Astrocyte (in vitro differentiated cells and primary cell): ENCODE measurements at regions not wholly inside any gene's neighbourhood (a gene's known extent, or its start where the extent isn't known, plus 50 kb on each side); places are given as distances from the start of the nearest gene placed in this dataset.

Source experiments
- DNase-seq: peaks from one replicate; pipeline ENCODE4 v3.0.0-alpha.2; 2010; ENCODE audit warnings: low read depth
- FAIRE-seq: peaks from 2 replicates; lab custom pipeline; 2011; peaks lifted over from hg19 to GRCh38; lab: Jason Lieb, UNC
- H2AFZ ChIP-seq: 2 replicates; pipeline ENCODE4 v1.6.0; 2012; ENCODE audit warnings: low read depth, low read length, inconsistent platforms
- H3K27ac ChIP-seq: 2 replicates; pipeline ENCODE4 v1.5.1; 2011; ENCODE audit warnings: low read depth, low read length, inconsistent platforms
- H3K27me3 ChIP-seq: 2 replicates; pipeline ENCODE4 v1.6.0; 2011; ENCODE audit warnings: low read length, inconsistent platforms; ENCODE audit not compliant: insufficient read depth
- H3K36me3 ChIP-seq: 2 replicates; pipeline ENCODE4 v1.5.1; 2011; ENCODE audit warnings: low read length, inconsistent platforms; ENCODE audit not compliant: insufficient read depth
- H3K4me1 ChIP-seq: 2 replicates; pipeline ENCODE4 v1.5.1; 2011; ENCODE audit warnings: low read length, inconsistent platforms; ENCODE audit not compliant: insufficient read depth
- H3K4me2 ChIP-seq: 2 replicates; pipeline ENCODE4 v1.6.0; 2012; ENCODE audit warnings: low read length, inconsistent platforms
- H3K4me3 ChIP-seq: 2 replicates; pipeline ENCODE4 v1.5.1; 2011; ENCODE audit warnings: low read depth, mild to moderate bottlenecking, low read length, inconsistent platforms; ENCODE audit not compliant: insufficient read depth
- H3K79me2 ChIP-seq: 2 replicates; pipeline ENCODE4 v1.6.0; 2012; ENCODE audit warnings: mild to moderate bottlenecking, low read length, inconsistent platforms; ENCODE audit not compliant: insufficient read depth
- H3K9ac ChIP-seq: 2 replicates; pipeline ENCODE4 v1.6.0; 2012; ENCODE audit warnings: mild to moderate bottlenecking, low read length, inconsistent platforms
- H3K9me3 ChIP-seq: 2 replicates; pipeline ENCODE4 v1.5.1; 2012; ENCODE audit warnings: low read depth, mild to moderate bottlenecking, low read length, inconsistent platforms; ENCODE audit not compliant: insufficient read depth
- H4K20me1 ChIP-seq: 2 replicates; pipeline ENCODE4 v1.6.0; 2012; ENCODE audit warnings: low read length, inconsistent platforms; ENCODE audit not compliant: insufficient read depth
- H3K27ac Mint-ChIP-seq: one replicate; pipeline ENCODE4 v1.8.0; 2021; ENCODE audit warnings: mild to moderate bottlenecking, mixed read lengths; ENCODE audit not compliant: unreplicated experiment
- H3K27me3 Mint-ChIP-seq: one replicate; pipeline ENCODE4 v1.8.0; 2021; ENCODE audit warnings: low read depth, mixed read lengths; ENCODE audit not compliant: unreplicated experiment
- H3K36me3 Mint-ChIP-seq: one replicate; pipeline ENCODE4 v1.8.0; 2021; ENCODE audit warnings: low read depth, mixed read lengths; ENCODE audit not compliant: unreplicated experiment
- H3K4me1 Mint-ChIP-seq: one replicate; pipeline ENCODE4 v1.8.0; 2021; ENCODE audit warnings: low read depth, mixed read lengths; ENCODE audit not compliant: unreplicated experiment
- H3K4me3 Mint-ChIP-seq: one replicate; pipeline ENCODE4 v1.8.0; 2021; ENCODE audit warnings: mild to moderate bottlenecking, moderate library complexity, mixed read lengths; ENCODE audit not compliant: unreplicated experiment
- H3K9me3 Mint-ChIP-seq: one replicate; pipeline ENCODE4 v1.8.0; 2021; ENCODE audit warnings: mild to moderate bottlenecking, mixed read lengths; ENCODE audit not compliant: unreplicated experiment
- EZH2 ChIP-seq: IDR thresholded peaks from 2 replicates; pipeline ENCODE4 v1.6.1; 2012; ENCODE audit warnings: mild to moderate bottlenecking, low read length, inconsistent platforms; ENCODE audit not compliant: insufficient read depth
- TF ChIP-seq, protein P1 (sequence below): IDR thresholded peaks from 2 replicates; pipeline ENCODE4 v1.5.1; 2011; ENCODE audit warnings: low read depth, mild to moderate bottlenecking, inconsistent platforms, low read length, moderate library complexity; ENCODE audit not compliant: insufficient read depth

DNA sequence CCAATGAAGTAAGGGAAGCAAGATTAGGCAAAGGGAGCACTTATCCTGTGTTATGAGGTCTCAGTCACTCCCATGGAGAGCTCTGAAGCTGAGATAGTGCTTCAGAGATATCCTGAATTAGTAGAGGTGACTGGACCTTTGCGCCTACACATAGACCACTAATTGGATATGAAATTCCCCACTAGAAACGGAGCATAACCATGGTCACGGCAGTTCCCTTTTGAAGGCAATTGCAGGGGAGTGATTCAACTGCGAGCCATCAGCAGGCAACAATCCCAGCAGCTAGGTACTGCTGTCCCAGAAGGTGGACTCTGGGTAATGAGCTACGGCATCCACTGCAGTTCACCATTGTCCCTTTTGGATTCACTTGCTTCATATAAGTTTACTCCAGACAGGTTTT, 267.7 kb upstream of the RASA1 start:
- H3K9ac ChIP-seq: no peak overlapping the region
- DNase-seq: no peak
- peak overlapping the region; percentile 47 for H3K27ac Mint-ChIP-seq
- H3K27me3 Mint-ChIP-seq: no peaks in the 10 kb centered on the region
- H3K4me3 Mint-ChIP-seq: no peak overlapping the region
- H3K36me3 ChIP-seq: no peaks in the 10 kb centered on the region
- FAIRE-seq: no peak
- peaks cover 5% of the 10 kb centered on the region for H3K9me3 Mint-ChIP-seq
- no peaks in the 10 kb centered on the region for H3K9me3 ChIP-seq
- H2AFZ ChIP-seq: no peak overlapping the region
- no peak overlapping the region for H3K4me3 ChIP-seq
- H3K36me3 Mint-ChIP-seq: peaks cover 3% of the 10 kb centered on the region
- no peaks in the 10 kb centered on the region for H3K4me1 ChIP-seq
- H3K4me1 Mint-ChIP-seq: peaks cover 19% of the 10 kb centered on the region
- H3K79me2 ChIP-seq: no peaks in the 10 kb centered on the region
- no peaks in the 10 kb centered on the region for H3K27me3 ChIP-seq
- no peak overlapping the region for H3K27ac ChIP-seq
- TF ChIP-seq, protein P1, sequence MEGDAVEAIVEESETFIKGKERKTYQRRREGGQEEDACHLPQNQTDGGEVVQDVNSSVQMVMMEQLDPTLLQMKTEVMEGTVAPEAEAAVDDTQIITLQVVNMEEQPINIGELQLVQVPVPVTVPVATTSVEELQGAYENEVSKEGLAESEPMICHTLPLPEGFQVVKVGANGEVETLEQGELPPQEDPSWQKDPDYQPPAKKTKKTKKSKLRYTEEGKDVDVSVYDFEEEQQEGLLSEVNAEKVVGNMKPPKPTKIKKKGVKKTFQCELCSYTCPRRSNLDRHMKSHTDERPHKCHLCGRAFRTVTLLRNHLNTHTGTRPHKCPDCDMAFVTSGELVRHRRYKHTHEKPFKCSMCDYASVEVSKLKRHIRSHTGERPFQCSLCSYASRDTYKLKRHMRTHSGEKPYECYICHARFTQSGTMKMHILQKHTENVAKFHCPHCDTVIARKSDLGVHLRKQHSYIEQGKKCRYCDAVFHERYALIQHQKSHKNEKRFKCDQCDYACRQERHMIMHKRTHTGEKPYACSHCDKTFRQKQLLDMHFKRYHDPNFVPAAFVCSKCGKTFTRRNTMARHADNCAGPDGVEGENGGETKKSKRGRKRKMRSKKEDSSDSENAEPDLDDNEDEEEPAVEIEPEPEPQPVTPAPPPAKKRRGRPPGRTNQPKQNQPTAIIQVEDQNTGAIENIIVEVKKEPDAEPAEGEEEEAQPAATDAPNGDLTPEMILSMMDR: no peak
- no peak for TF ChIP-seq EZH2
- H3K4me2 ChIP-seq: no peak overlapping the region
- no peaks in the 10 kb centered on the region for H4K20me1 ChIP-seq

DNA sequence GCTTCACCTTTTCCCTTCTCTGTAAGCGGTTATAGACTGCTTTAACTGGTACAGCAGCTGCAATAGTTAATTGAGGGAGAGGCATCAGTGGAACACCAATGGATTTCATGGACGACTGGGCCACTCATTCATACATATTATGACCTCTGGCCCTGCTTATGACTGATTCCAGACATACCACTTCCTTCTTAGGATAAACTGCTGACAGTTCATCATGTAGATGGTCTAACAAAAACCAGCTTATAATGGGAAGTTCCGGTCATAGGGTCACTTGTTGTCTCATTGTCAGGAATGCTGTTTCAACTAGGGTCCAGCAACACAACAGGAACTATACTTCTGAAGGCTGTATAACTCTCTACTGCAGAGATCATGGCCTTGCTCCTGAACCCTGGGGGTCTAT, 265.2 kb upstream of the RASA1 start:
- no peak overlapping the region for H3K4me2 ChIP-seq
- H3K9ac ChIP-seq: no peak overlapping the region
- Mint-ChIP-seq H3K36me3 (peaks cover 3% of the 10 kb centered on the region), H3K4me3 (no peak overlapping the region), H3K4me1 (peaks cover 14% of the 10 kb centered on the region), H3K9me3 (no peaks in the 10 kb centered on the region), H3K27ac (no peak overlapping the region), H3K27me3 (no peaks in the 10 kb centered on the region)
- DNase-seq: no peak
- H4K20me1 ChIP-seq: no peaks in the 10 kb centered on the region
- TF ChIP-seq, protein P1: no peak
- no peak for TF ChIP-seq EZH2
- H3K4me3 ChIP-seq: no peak overlapping the region
- no peaks in the 10 kb centered on the region for H3K79me2 ChIP-seq
- H3K9me3 ChIP-seq: no peaks in the 10 kb centered on the region
- no peak overlapping the region for H3K27ac ChIP-seq
- no peaks in the 10 kb centered on the region for H3K4me1 ChIP-seq
- no peak overlapping the region for H2AFZ ChIP-seq
- H3K36me3 ChIP-seq: no peaks in the 10 kb centered on the region
- FAIRE-seq: no peak
- no peaks in the 10 kb centered on the region for H3K27me3 ChIP-seq

- H3K27me3 Mint-ChIP-seq: no peaks in the 10 kb centered on the region
- TF ChIP-seq, protein P1: no peak
- TF ChIP-seq EZH2: no peak
- Histone ChIP-seq H3K27ac (no peak overlapping the region), H3K4me2 (no peak overlapping the region), H3K4me1 (no peaks in the 10 kb centered on the region), H3K27me3 (no peaks in the 10 kb centered on the region), H3K36me3 (no peaks in the 10 kb centered on the region), H3K4me3 (no peak overlapping the region), H2AFZ (no peak overlapping the region), H3K9me3 (no peaks in the 10 kb centered on the region), H3K79me2 (no peaks in the 10 kb centered on the region), H3K9ac (no peak overlapping the region), H4K20me1 (no peaks in the 10 kb centered on the region)
- H3K4me3 Mint-ChIP-seq: no peak overlapping the region
- FAIRE-seq: no peak
- H3K9me3 Mint-ChIP-seq: no peaks in the 10 kb centered on the region
- peak; percentile 68 for DNase-seq
- H3K27ac Mint-ChIP-seq: no peak overlapping the region
- peaks cover 12% of the 10 kb centered on the region for H3K4me1 Mint-ChIP-seq
- H3K36me3 Mint-ChIP-seq: peaks cover 3% of the 10 kb centered on the region
Observed at GRCh38 chr5:87004101-87004500, 263.6 kb upstream of the RASA1 start.
